KOPT-K1 (cell line): ENCODE measurements at regions not wholly inside any gene's neighbourhood (a gene's known extent, or its start where the extent isn't known, plus 50 kb on each side); places are given as distances from the start of the nearest gene placed in this dataset.

Experiments used
- H3K27ac ChIP-seq: fragments of 200-600 bp; sonication (generic); 2 replicates; pipeline ENCODE4 v1.5.1; 2016; ENCODE audit warnings: antibody characterized with exemption, mild to moderate bottlenecking, low read depth, low read length; ENCODE audit not compliant: poor library complexity, severe bottlenecking
- H3K36me3 ChIP-seq: fragments of 200-600 bp; sonication (generic); 2 replicates; pipeline ENCODE4 v1.5.1; 2017; ENCODE audit warnings: antibody characterized with exemption, mild to moderate bottlenecking, low read length, moderate library complexity; ENCODE audit not compliant: insufficient read depth
- H3K9me3 ChIP-seq: fragments of 200-600 bp; sonication (generic); 2 replicates; pipeline ENCODE4 v1.5.1; 2017; ENCODE audit warnings: antibody characterized with exemption, low read length, mild to moderate bottlenecking; ENCODE audit not compliant: insufficient read depth, poor library complexity, severe bottlenecking

DNA sequence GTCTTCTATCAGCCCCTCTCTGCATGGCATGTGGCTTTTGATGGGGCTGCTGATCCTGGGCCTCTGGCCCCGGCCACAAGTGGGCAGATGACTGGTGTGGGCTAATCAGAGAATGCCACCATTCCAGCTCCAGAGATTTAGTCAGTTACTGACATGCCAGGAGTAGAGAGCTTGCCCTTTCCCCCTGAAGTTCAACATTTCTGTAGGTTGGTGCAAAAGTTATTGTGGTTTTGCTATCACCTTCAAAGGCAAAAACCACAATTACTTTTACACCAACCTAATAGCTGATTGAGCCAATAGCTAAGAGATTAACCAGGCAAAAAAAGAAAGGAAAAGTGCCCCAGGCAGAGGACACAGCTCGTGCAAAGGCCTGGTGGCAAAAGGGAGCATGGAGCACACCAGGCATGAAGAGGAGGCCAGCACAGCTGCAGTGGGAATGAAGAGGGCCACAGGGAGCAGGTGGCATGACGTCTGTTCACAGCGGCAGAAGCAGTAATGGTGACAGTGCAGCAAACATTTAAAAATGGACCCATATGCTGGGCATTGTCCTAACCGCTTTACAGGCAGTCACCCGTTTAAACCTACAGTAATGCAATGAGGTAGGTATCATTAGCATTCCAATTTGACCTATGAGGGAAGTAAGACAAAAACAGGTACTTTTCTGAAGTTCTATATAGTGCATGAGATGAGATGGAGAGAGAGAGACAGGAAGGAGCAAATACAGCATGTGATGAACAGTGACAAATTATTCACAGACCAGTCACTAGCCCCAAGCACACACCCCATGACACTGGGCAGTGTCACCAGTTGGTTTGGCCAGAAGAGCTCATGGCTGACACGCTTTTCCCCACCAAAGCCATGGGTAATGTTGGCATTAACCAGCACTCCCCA is 373.0 kb upstream of the PROK2 start:
- Histone ChIP-seq H3K27ac (no peak overlapping the region), H3K9me3 (peaks cover 6% of the 10 kb centered on the region)

DNA sequence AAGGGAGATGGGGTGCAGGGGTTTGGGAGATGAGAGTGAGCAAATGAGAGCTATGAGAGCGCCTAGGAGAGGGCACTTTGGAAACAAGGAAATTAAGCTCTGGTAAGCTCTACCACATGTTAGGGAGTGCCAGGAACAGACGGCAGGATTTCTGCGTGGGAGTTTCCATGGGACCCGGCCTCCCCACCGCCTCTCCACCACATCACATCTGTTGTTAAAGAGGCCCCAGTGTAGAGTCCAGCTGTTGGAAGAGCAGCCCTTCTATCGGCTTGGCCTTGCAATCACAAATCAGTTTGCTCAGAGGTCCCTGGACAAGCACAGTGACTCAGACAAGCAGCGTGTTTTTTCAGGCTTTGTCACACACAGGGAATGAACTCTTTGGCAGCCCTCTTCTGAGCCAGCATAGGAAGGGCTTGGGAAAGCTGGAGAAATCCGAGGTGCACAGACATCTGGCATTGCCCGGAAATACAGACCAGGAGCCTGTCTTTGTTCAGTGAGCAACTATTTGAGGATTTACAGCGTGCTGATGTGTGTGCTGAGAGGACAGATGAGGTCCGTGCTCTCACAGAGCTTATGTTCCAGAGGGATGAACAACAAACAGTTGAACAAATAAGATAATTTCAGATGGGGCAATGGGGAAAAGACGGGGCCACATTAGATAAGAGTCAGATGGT is 370.6 kb upstream of the PROK2 start:
- H3K27ac ChIP-seq = no peak overlapping the region
- H3K36me3 ChIP-seq = no peaks in the 10 kb centered on the region
- peaks cover 6% of the 10 kb centered on the region for H3K9me3 ChIP-seq

More for the DNA sequence above, 373.0 kb upstream of the PROK2 start:
- H3K36me3 ChIP-seq = no peaks in the 10 kb centered on the region

DNA sequence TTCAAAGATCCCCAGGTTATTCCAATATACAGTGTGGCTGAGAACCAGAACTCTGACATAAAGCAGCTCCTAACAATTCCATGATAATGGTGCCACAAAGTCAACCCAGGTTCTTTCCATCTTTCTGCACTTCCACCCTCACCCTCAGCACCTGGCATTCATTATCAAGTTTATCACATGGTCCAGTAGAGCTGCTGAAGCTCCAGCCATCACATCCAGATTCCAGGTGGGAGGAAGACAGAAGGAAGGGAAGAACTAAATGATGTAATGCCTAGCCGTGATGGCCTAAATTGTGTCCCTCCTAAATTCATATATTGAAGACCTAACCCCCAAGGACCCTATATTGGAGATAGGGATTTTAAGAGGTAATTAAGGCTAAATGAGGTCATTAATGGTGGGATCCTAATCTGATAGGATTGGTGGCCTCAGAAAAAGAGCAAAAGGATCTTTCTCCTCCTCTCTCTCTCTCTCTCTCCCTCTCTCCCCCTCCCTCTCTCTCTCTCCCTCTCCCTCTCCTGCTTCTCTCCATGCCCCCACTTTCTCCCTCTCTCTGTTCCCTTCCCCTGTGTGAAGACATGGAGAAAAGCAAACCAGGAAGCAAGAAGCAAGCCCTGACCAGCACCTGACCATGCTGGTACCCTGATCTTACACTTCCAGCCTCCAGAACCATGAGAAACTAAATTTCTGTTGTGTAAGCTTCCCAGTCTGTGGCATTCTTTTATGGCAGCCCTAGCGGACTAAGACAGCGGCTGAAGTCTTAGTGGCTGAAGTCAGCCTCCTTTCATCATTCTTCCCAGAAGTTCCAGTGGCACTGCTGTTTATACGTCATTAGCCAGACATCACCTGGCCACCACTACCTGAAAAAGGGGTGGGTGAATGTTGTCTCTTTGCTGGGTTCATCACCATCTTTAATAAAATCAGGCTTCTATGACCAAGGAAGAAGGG is 369.7 kb upstream of the PROK2 start:
- H3K27ac ChIP-seq = no peak overlapping the region
- peaks cover 6% of the 10 kb centered on the region for H3K9me3 ChIP-seq
- H3K36me3 ChIP-seq = no peaks in the 10 kb centered on the region

DNA sequence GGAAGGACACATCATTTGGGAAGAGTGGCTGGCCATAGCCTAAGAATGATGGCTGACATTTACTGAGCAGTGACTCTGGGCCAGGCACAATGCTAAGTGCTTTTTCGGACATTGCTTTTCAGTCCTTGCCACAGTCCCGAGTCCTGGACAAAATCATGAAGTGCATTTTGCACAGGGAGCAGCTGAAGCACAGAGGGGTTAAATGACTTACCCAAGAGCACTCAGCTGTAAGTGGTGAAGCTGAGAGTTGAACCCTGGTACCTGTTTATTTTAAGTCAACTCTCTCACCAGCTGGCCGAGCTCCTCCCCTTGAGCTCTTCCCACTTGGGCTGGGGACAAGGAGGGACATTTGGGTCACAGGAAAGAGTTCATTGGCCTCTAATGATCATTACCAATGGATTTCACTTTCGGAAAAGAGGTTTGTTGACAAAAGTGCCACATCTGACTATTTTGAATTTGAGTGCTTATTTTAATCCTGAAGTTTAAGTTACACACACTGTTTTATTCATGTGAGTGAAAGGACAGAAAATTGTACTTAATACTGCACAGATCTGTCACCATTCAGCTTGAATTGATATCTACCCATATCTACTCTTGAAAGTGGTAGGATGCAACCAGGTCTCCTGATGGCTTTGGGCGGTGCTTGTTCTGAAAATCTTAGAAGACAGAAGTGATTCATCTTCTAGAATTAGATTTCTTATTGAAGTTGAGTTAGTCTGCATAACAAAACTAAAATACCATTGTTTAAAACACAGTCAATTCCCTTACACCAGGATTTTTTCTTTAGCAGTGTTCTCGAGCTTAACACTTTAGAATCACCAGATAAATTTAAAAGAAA is 368.7 kb upstream of the PROK2 start:
- Histone ChIP-seq H3K27ac (no peak overlapping the region), H3K9me3 (peaks cover 6% of the 10 kb centered on the region), H3K36me3 (no peaks in the 10 kb centered on the region)

- H3K36me3 ChIP-seq = no peaks in the 10 kb centered on the region
- H3K27ac ChIP-seq = no peak overlapping the region
- peaks cover 6% of the 10 kb centered on the region for H3K9me3 ChIP-seq
Measured at GRCh38 chr3:72152551-72153476, 367.9 kb upstream of the PROK2 start.

DNA sequence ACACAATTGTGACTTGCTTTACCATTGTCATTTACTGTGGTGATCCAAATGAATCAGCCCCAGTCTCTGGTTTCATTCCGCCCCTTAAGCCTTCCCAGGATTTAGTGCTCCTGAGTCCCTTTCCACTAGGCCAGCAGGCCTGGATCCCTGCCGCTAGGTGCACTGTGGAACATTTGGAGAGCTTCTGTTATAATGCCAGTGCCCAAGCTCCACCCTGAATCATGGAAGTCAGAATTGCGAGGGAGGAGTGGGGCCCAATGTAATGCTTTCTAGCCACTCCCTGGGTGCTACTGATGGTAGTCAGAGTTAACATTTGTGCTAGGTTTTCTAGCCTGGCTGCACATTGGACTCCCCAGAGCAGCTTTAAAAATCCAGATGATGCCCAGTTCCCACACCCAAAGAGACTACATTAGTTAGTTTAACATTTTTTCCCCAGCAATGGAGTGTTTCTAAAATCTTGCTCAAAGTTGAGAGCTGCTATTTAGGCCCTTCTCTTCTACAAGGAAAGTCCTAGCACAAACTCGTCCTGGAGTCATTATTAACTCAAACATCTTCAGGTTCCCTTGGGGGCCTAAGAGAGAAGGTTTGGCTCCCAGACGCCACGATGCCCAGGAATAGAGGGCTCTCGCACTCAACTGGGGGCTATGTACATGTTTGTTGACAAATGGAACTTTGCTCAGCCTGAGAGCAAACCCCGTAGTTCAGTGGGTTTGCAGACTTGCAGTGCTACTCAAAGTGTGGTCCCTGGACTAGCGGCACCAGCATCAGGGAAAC is 366.7 kb upstream of the PROK2 start:
- Histone ChIP-seq H3K27ac (no peak overlapping the region), H3K36me3 (no peaks in the 10 kb centered on the region), H3K9me3 (peaks cover 6% of the 10 kb centered on the region)

DNA sequence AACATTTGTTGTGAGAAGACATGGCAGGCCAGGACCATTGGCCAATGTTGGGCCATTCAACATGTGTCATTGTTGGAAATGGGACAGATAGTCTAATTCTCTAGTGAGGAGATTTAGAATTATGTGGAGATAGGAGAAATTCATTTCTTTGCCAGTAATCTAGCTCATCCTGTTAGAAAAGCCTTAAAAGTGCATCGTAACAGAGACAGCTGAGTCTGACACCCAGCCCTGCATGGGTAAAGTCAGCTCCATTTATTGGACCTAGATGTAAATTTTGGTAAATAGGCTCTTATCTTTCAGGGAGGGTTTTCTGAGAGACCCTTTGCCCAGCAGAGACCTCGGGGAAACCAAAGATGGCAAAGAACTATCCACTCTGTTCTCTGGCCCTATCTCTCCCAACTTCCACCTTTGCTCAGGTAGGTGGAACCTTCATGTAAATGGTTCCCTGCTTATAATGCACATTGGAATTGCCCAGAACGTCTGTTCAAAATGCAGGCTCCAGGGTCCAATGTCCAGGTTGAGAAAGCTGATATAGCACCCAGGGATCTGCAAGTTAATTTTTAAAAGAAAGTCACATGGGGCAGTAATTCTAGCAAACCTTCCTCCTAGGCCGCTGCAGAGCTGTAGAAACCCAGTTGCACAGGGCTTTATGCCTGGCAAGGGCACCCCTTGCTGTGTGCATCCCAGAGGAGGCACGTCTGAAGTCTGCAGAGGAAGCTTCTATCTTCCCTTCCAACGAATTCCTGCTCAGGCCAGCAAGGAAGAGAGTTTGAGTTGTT is 365.9 kb upstream of the PROK2 start:
- H3K27ac ChIP-seq = no peak overlapping the region
- H3K36me3 ChIP-seq = no peaks in the 10 kb centered on the region
- H3K9me3 ChIP-seq = peaks cover 6% of the 10 kb centered on the region

- H3K27ac ChIP-seq = no peak overlapping the region
- H3K9me3 ChIP-seq = peaks cover 6% of the 10 kb centered on the region
Measured at GRCh38 chr3:72149645-72150300, 364.8 kb upstream of the PROK2 start.

GRCh38 chr3:72147600-72147999 is 362.7 kb upstream of the PROK2 start:
- no peaks in the 10 kb centered on the region for H3K36me3 ChIP-seq
- H3K9me3 ChIP-seq = no peaks in the 10 kb centered on the region

More at GRCh38 chr3:72149645-72150300, 364.8 kb upstream of the PROK2 start:
- no peaks in the 10 kb centered on the region for H3K36me3 ChIP-seq

DNA sequence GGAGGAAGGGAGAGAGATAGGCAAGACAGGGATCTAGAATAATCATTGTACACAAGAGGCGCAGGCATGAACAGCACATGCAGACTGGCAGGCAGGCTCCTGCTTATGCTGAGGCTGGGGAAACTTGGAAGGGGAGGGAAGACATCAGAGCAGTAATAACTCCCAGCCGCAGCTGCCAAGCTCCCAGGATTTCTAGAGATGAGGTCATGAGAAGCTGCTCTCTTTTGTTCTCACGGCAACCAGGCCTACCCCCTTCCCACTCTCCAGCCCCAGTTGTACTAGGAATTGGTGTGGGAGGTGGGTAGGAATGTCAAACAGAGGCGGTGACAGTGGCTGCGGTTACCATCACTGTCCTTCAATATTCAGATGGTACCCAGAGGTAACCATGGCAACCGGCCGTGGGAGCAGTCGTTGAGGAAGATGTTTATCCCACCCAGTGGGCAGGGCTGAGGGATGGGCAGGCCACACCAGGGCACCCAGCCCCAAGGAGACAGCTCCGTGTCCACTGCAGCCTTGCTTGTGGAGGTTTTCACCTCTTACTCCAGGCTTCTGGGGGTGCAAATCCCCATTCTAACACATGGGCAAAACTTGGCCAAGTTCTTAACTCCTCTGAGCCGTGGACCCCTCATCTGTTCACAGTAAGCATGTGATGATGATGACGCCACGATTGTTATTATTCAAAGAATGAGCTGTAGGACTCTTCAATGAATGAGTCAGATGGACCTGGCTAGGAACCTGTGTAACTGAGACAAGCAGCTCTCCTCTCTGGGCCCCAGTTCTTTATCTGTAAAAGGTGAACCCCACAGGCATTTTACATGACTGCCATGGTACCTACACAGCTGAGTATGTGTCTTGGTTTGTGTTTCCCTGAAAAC is 360.8 kb upstream of the PROK2 start:
- H3K9me3 ChIP-seq = no peaks in the 10 kb centered on the region
- H3K27ac ChIP-seq = no peak overlapping the region
- no peaks in the 10 kb centered on the region for H3K36me3 ChIP-seq

More at GRCh38 chr3:72147600-72147999, 362.7 kb upstream of the PROK2 start:
- no peak overlapping the region for H3K27ac ChIP-seq
